K562 (cell line): ENCODE measurements at regions not wholly inside any gene's neighbourhood (a gene's known extent, or its start where the extent isn't known, plus 50 kb on each side); places are given as distances from the start of the nearest gene placed in this dataset.

Source experiments
- KDM2B ChIP-seq: fragments of 250-450 bp; sonication (Bioruptor Pico); IDR thresholded peaks from 2 replicates; pipeline ENCODE4 v1.8.0; 2021; ENCODE audit warnings: mild to moderate bottlenecking, moderate library complexity
- KLF1 ChIP-seq: fragments of 450-650 bp; IDR thresholded peaks from 2 replicates; pipeline ENCODE4 v1.6.1; 2016; ENCODE audit warnings: missing genetic modification characterization, missing compliant biosample characterization
- ZBTB40 ChIP-seq, 2 experiments: fragments of 450-650 bp in 1 of 2; sonication (generic) in 1 of 2; formaldehyde crosslinking in 1 of 2; IDR thresholded peaks; 2 replicates each; pipeline versions ENCODE4 v1.7.1 to v1.9.0; 2016 to 2022; ENCODE audit warnings: inconsistent platforms in 1 of 2, mild to moderate bottlenecking in 1 of 2, missing genetic modification reagents in 1 of 2
- ZNF318 ChIP-seq, 2 experiments: fragments of 450-650 bp; IDR thresholded peaks; 2 replicates each; pipeline ENCODE4 v1.6.1; 2016; ENCODE audit warnings: mild to moderate bottlenecking in 2 of 2, borderline replicate concordance in 1 of 2, low read depth in 1 of 2, moderate library complexity in 1 of 2
- TF ChIP-seq, protein P1 (sequence below): fragments of 450-650 bp; conservative IDR thresholded peaks from 2 replicates; pipeline ENCODE4 v1.6.1; 2016; ENCODE audit warnings: missing genetic modification characterization, low read depth, mild to moderate bottlenecking, control low read depth, missing compliant biosample characterization
- TF ChIP-seq, protein P2 (sequence below), 2 experiments: fragments of 250-450 bp in 1 of 2; fragments of 450-650 bp in 1 of 2; sonication (Bioruptor Pico) in 1 of 2; IDR thresholded peaks; 2 replicates each; pipeline versions ENCODE4 v1.6.1 to v1.8.0; 2016 to 2021; ENCODE audit warnings: mild to moderate bottlenecking in 2 of 2, moderate library complexity in 2 of 2, missing compliant biosample characterization in 1 of 2, missing genetic modification characterization in 1 of 2

- TF ChIP-seq, protein P1, sequence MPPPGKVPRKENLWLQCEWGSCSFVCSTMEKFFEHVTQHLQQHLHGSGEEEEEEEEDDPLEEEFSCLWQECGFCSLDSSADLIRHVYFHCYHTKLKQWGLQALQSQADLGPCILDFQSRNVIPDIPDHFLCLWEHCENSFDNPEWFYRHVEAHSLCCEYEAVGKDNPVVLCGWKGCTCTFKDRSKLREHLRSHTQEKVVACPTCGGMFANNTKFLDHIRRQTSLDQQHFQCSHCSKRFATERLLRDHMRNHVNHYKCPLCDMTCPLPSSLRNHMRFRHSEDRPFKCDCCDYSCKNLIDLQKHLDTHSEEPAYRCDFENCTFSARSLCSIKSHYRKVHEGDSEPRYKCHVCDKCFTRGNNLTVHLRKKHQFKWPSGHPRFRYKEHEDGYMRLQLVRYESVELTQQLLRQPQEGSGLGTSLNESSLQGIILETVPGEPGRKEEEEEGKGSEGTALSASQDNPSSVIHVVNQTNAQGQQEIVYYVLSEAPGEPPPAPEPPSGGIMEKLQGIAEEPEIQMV (tag): 0 out of 2 replicates have a peak, but pooled peaks have one; percentile 10
- TF ChIP-seq ZBTB40 (IDR thresholded peaks at IDR 0.05): peak; percentile 48; the same call in 1 of the 2 replicates
- no peak for TF ChIP-seq ZBTB40 (CRISPR knock-in tag; IDR thresholded peaks at IDR 0.05)
- TF ChIP-seq, protein P2, sequence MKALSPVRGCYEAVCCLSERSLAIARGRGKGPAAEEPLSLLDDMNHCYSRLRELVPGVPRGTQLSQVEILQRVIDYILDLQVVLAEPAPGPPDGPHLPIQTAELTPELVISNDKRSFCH (CRISPR knock-in tag; IDR thresholded peaks at IDR 0.05): no peak
- TF ChIP-seq, protein P2 (tag; IDR thresholded peaks at IDR 0.05): no peak
- TF ChIP-seq ZNF318 (IDR thresholded peaks at IDR 0.05; ENCODE audit: borderline replicate concordance in 1 of 2, low read depth in 1 of 2): no peak
- TF ChIP-seq KLF1: 0 out of 2 replicates have a peak, but pooled peaks have one; percentile 51
- TF ChIP-seq KDM2B (CRISPR knock-in tag): no peak
Observed at GRCh38 chr12:104823985-104824461, 134.1 kb downstream of the SLC41A2 start (continued).
